ENCODE measurements at regions not wholly inside any gene's neighbourhood (a gene's known extent, or its start where the extent isn't known, plus 50 kb on each side); places are given as distances from the start of the nearest gene placed in this dataset.
"Not testable (repeated sequence)": the region's sequence is repeated elsewhere in the genome, so short reads cannot be mapped to it uniquely, and the experiment has no call there.

GRCh38 chr1:58180537-58180936 lies 366.0 kb downstream of the OMA1 start:
- DNase-seq, result no peak

GRCh38 chr1:58169160-58169559 lies 377.4 kb downstream of the OMA1 start:
- DNase-seq, result not testable (repeated sequence)

- DNase-seq, result not testable (repeated sequence)
Measured at GRCh38 chr1:58167131-58167530, 379.4 kb downstream of the OMA1 start.

- no peak for DNase-seq
Measured at GRCh38 chr1:58166417-58166816, 380.1 kb downstream of the OMA1 start.

GRCh38 chr1:58165073-58165472 lies 381.5 kb downstream of the OMA1 start:
- DNase-seq, result no peak

GRCh38 chr1:58162952-58163550 lies 383.5 kb downstream of the OMA1 start:
- peak; percentile 70 for DNase-seq

GRCh38 chr1:58159434-58159830 lies 387.1 kb downstream of the OMA1 start:
- DNase-seq, result no peak

GRCh38 chr1:58158506-58159433 lies 387.8 kb downstream of the OMA1 start:
- peak; percentile 8 for DNase-seq

- no peak for DNase-seq
Measured at GRCh38 chr1:58158016-58158415, 388.5 kb downstream of the OMA1 start.

- peak; percentile 39 for DNase-seq
Measured at GRCh38 chr1:58157256-58157655, 389.3 kb downstream of the OMA1 start.

GRCh38 chr1:58156831-58157230 lies 389.7 kb downstream of the OMA1 start:
- peak; percentile 7 for DNase-seq

- no peak for DNase-seq
Measured at GRCh38 chr1:58156124-58156468, 390.4 kb downstream of the OMA1 start.

GRCh38 chr1:58155418-58156123 lies 391.0 kb downstream of the OMA1 start:
- peak; percentile 30 for DNase-seq

GRCh38 chr1:58154256-58154655 lies 392.3 kb downstream of the OMA1 start:
- no peak for DNase-seq

GRCh38 chr1:58152697-58153096 lies 393.8 kb downstream of the OMA1 start:
- no peak for DNase-seq

- no peak for DNase-seq
Measured at GRCh38 chr1:58149271-58149812, 397.2 kb downstream of the OMA1 start.

- no peak for DNase-seq
Measured at GRCh38 chr1:58144698-58145270, 401.7 kb downstream of the OMA1 start.

- DNase-seq, result no peak
Measured at GRCh38 chr1:58143972-58144697, 402.4 kb downstream of the OMA1 start.

GRCh38 chr1:58136387-58136786 lies 410.1 kb downstream of the OMA1 start:
- DNase-seq, result no peak

- DNase-seq, result peak; percentile 49
Measured at GRCh38 chr1:58135821-58136321, 410.7 kb downstream of the OMA1 start.

- no peak for DNase-seq
Measured at GRCh38 chr1:58133562-58133961, 413.0 kb downstream of the OMA1 start.

GRCh38 chr1:58123051-58123450 lies 423.5 kb downstream of the OMA1 start:
- DNase-seq, result no peak
